HCT116 (cell line): ENCODE measurements at regions not wholly inside any gene's neighbourhood (a gene's known extent, or its start where the extent isn't known, plus 50 kb on each side); places are given as distances from the start of the nearest gene placed in this dataset.

Source experiments
- ATAC-seq: fragments of 200-7000 bp; cut with Tn5 transposase; 2 replicates; pipeline ENCODE4 v1.9.1; 2020; ENCODE audit warnings: mild to moderate bottlenecking, moderate library complexity
- BruUV-seq: library from RNA; stranded (reverse); fragments of 400-500 nt; replicated peaks from 2 replicates; lab custom pipeline; 2021; lab: Mats Ljungman, UMichigan
- CTCF ChIA-PET: fragments of 300-600 bp; sonication (Branson Sonifier 250); formaldehyde crosslinking; loops from one replicate; lab custom pipeline; 2021; ENCODE audit warnings: antibody characterized with exemption; lab: Charles Lee
- POLR2A ChIA-PET: fragments of 300-600, 350-600 bp; sonication (Branson Sonifier 250); formaldehyde crosslinking; loops from one replicate; lab custom pipeline; 2021; ENCODE audit warnings: antibody characterized with exemption; lab: Charles Lee
- RAD21 ChIA-PET, 2 experiments: fragments of 300-600 bp; sonication (Branson Sonifier 250); formaldehyde crosslinking; loops; one replicate each; lab custom pipeline; 2023; ENCODE audit warnings: low total read pairs in 2 of 2; ENCODE audit not compliant: uncharacterized antibody in 2 of 2, unreplicated experiment in 2 of 2, low non-redundant PET in 1 of 2; lab: Charles Lee
- DNase-seq: peaks from one replicate; pipeline ENCODE4 v3.0.0-alpha.2; 2010; ENCODE audit warnings: low read depth, low spot score
- H2AFZ ChIP-seq: fragments of 200-600 bp; shearing (Covaris generic), sonication (generic); 2 replicates; pipeline ENCODE4 v1.6.1; 2017; ENCODE audit warnings: low read depth, mixed run types, mixed read lengths, antibody characterized with exemption, low read length; ENCODE audit not compliant: poor library complexity, severe bottlenecking
- H3K27ac ChIP-seq: 2 replicates; pipeline ENCODE4 v1.5.1; 2012; ENCODE audit warnings: low read depth, low read length
- H3K27me3 ChIP-seq: fragments of 200-600 bp; sonication (generic); 2 replicates; pipeline ENCODE4 v1.6.1; 2016; ENCODE audit warnings: mixed run types, low read length, mixed read lengths; ENCODE audit not compliant: insufficient read depth
- H3K36me3 ChIP-seq, 2 experiments: fragments of 200-500 bp in 1 of 2; fragments of 200-600 bp in 1 of 2; sonication (Bioruptor generic) in 1 of 2; sonication (generic) in 1 of 2; 2 replicates each; pipeline versions ENCODE4 v1.5.1 to v1.6.1; 2014 to 2016; ENCODE audit warnings: low read length in 2 of 2, inconsistent platforms in 1 of 2, mixed read lengths in 1 of 2, mixed run types in 1 of 2; ENCODE audit not compliant: insufficient read depth in 2 of 2, control insufficient read depth in 1 of 2
- H3K4me1 ChIP-seq, 2 experiments: fragments of 200-600 bp in 1 of 2; sonication (generic) in 1 of 2; 2 replicates each; pipeline versions ENCODE4 v1.5.1 to v1.6.1; 2012 to 2017; ENCODE audit warnings: low read length in 2 of 2, inconsistent platforms in 1 of 2, mild to moderate bottlenecking in 1 of 2, mixed read lengths in 1 of 2, mixed run types in 1 of 2, moderate library complexity in 1 of 2; ENCODE audit not compliant: insufficient read depth in 2 of 2, control insufficient read depth in 1 of 2
- H3K4me2 ChIP-seq: fragments of 200-600 bp; sonication (generic); 2 replicates; pipeline ENCODE4 v1.6.1; 2017; ENCODE audit warnings: mixed run types, low read length, mixed read lengths
- H3K4me3 ChIP-seq, 2 experiments: fragments of 200-600 bp in 1 of 2; sonication (generic) in 1 of 2; replicated peaks in 1 of 2; 2 replicates each; pipeline ENCODE4 v1.5.1; 2011 to 2016; ENCODE audit warnings: low read length in 2 of 2, control low read depth in 1 of 2, low read depth in 1 of 2, mild to moderate bottlenecking in 1 of 2, mixed read lengths in 1 of 2, mixed run types in 1 of 2
- H3K79me2 ChIP-seq: fragments of 200-600 bp; sonication (generic); 2 replicates; pipeline ENCODE4 v1.6.1; 2017; ENCODE audit warnings: mild to moderate bottlenecking, mixed run types, low read length, moderate library complexity, mixed read lengths; ENCODE audit not compliant: insufficient read depth
- H3K9ac ChIP-seq: fragments of 200-600 bp; sonication (generic); 2 replicates; pipeline ENCODE4 v1.6.1; 2016; ENCODE audit warnings: low read length, mixed read lengths
- H3K9me2 ChIP-seq: fragments of 200-600 bp; sonication (generic), shearing (Covaris generic); 2 replicates; pipeline ENCODE4 v1.6.1; 2017; ENCODE audit warnings: mixed run types, mild to moderate bottlenecking, moderate library complexity; ENCODE audit not compliant: insufficient read depth
- H3K9me3 ChIP-seq, 2 experiments: fragments of 200-500 bp in 1 of 2; fragments of 200-600 bp in 1 of 2; sonication (Bioruptor generic) in 1 of 2; sonication (generic) in 1 of 2; 2 replicates each; pipeline ENCODE4 v1.6.1; 2014 to 2017; ENCODE audit warnings: low read length in 2 of 2, mixed read lengths in 2 of 2, inconsistent platforms in 1 of 2, low read depth in 1 of 2, mild to moderate bottlenecking in 1 of 2, mixed run types in 1 of 2, moderate library complexity in 1 of 2; ENCODE audit not compliant: control insufficient read depth in 1 of 2, insufficient read depth in 1 of 2
- H4K20me1 ChIP-seq: fragments of 200-600 bp; sonication (generic), shearing (Covaris generic); 2 replicates; pipeline ENCODE4 v1.6.1; 2017; ENCODE audit warnings: mixed run types, mild to moderate bottlenecking, moderate library complexity; ENCODE audit not compliant: insufficient read depth
- CBX3 ChIP-seq: IDR thresholded peaks from 2 replicates; pipeline ENCODE4 v1.6.1; 2012; ENCODE audit warnings: low read depth
- CEBPB ChIP-seq: IDR thresholded peaks from 2 replicates; pipeline ENCODE4 v1.6.1; 2012; ENCODE audit warnings: low read depth
- EGR1 ChIP-seq: IDR thresholded peaks from 2 replicates; pipeline ENCODE4 v1.6.1; 2012; ENCODE audit warnings: low read depth
- ELF1 ChIP-seq: IDR thresholded peaks from 2 replicates; pipeline ENCODE4 v1.6.1; 2012; ENCODE audit warnings: low read depth, borderline replicate concordance
- EZH2 ChIP-seq: fragments of 200-600 bp; sonication (generic); IDR thresholded peaks from 2 replicates; pipeline ENCODE4 v1.6.1; 2017; ENCODE audit warnings: antibody characterized with exemption, mixed run types
- EZH2phosphoT487 ChIP-seq: fragments of 200-600 bp; IDR thresholded peaks from 2 replicates; pipeline ENCODE4 v1.6.1; 2018; ENCODE audit warnings: antibody characterized with exemption, borderline replicate concordance
- FOSL1 ChIP-seq: IDR thresholded peaks from 2 replicates; pipeline ENCODE4 v1.6.1; 2012; ENCODE audit warnings: low read depth
- JUND ChIP-seq: IDR thresholded peaks from 2 replicates; pipeline ENCODE4 v1.6.1; 2012
- POLR2A ChIP-seq: IDR thresholded peaks from 2 replicates; pipeline ENCODE4 v1.7.0; 2011; ENCODE audit warnings: borderline replicate concordance; ENCODE audit not compliant: insufficient read depth, insufficient read length; ENCODE audit errors: extremely low read depth
- RAD21 ChIP-seq: IDR thresholded peaks from 2 replicates; pipeline ENCODE4 v1.6.1; 2012; ENCODE audit warnings: low read depth, mild to moderate bottlenecking
- SIN3A ChIP-seq: IDR thresholded peaks from 2 replicates; pipeline ENCODE4 v1.6.1; 2012; ENCODE audit warnings: low read depth
- SRF ChIP-seq: IDR thresholded peaks from 2 replicates; pipeline ENCODE4 v1.6.1; 2012; ENCODE audit warnings: low read depth
- TCF7L2 ChIP-seq: IDR thresholded peaks from 2 replicates; pipeline ENCODE4 v1.7.0; 2011; ENCODE audit warnings: borderline replicate concordance, inconsistent platforms; ENCODE audit not compliant: insufficient read depth, insufficient read length; ENCODE audit errors: extremely low read depth
- ZFX ChIP-seq: fragments of 450-650 bp; IDR thresholded peaks from 2 replicates; pipeline ENCODE4 v1.6.1; 2017
- ZNF274 ChIP-seq: fragments of 200-500 bp; sonication (Bioruptor generic); IDR thresholded peaks from 2 replicates; pipeline ENCODE4 v1.6.1; 2014; ENCODE audit warnings: mild to moderate bottlenecking, low read depth, low read length, inconsistent platforms
- intact Hi-C: fragments of 100-400 bp; cut with micrococcal nuclease; formaldehyde crosslinking; loops from 2 replicates; pipeline ENCODE4 v1.10.0; 2022
- TF ChIP-seq, protein P1 (sequence below): IDR thresholded peaks from 2 replicates; pipeline ENCODE4 v1.6.1; 2012; ENCODE audit warnings: low read depth
- TF ChIP-seq, protein P2 (sequence below): IDR thresholded peaks from 2 replicates; pipeline ENCODE4 v1.6.1; 2012
- TF ChIP-seq, protein P3 (sequence below): IDR thresholded peaks from 2 replicates; pipeline ENCODE4 v1.6.1; 2012
- TF ChIP-seq, protein P4 (sequence below), 3 experiments: fragments of 200-600 bp in 1 of 3; sonication (generic) in 1 of 3; IDR thresholded peaks in 2 of 3; conservative IDR thresholded peaks in 1 of 3; 2 replicates each; pipeline ENCODE4 v1.5.1; 2012 to 2017; ENCODE audit warnings: low read depth in 2 of 3, low read length in 2 of 3, antibody characterized with exemption in 1 of 3, borderline replicate concordance in 1 of 3, control low read depth in 1 of 3, mild to moderate bottlenecking in 1 of 3, mixed read lengths in 1 of 3, mixed run types in 1 of 3, moderate library complexity in 1 of 3; ENCODE audit not compliant: insufficient read depth in 1 of 3

DNA sequence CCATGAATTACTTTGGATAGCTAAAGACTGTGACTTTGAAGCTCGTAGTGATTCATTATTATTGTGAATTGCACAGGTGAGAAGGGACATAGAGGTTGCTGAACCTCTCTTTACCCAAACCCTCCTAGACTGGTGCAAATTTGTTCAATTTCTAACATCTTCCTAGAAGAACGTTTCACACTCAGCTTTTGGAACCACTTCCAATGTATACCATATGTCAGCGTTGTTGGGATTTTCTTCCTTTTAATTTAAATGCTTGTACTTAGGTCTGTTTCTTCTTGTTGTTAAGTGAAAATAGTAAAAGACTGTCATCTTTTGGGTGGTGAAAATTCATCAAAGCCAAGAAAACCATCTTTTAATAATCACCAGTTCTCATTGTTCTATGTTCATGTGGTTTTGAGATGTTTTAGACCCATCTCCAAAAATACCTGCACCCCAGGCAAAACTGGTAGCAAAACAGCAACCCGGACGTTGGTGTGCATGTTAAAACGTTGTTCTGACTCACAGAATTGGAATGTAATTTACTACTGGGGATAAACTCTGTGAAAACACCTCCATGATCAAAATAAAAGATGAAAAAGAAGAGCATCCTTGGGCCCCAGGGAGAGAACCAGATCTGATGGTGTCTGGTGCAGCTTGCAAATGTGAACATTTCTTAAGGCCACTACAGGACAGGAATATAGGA, 238.3 kb downstream of the NPR3 start:
- TF ChIP-seq, protein P1, sequence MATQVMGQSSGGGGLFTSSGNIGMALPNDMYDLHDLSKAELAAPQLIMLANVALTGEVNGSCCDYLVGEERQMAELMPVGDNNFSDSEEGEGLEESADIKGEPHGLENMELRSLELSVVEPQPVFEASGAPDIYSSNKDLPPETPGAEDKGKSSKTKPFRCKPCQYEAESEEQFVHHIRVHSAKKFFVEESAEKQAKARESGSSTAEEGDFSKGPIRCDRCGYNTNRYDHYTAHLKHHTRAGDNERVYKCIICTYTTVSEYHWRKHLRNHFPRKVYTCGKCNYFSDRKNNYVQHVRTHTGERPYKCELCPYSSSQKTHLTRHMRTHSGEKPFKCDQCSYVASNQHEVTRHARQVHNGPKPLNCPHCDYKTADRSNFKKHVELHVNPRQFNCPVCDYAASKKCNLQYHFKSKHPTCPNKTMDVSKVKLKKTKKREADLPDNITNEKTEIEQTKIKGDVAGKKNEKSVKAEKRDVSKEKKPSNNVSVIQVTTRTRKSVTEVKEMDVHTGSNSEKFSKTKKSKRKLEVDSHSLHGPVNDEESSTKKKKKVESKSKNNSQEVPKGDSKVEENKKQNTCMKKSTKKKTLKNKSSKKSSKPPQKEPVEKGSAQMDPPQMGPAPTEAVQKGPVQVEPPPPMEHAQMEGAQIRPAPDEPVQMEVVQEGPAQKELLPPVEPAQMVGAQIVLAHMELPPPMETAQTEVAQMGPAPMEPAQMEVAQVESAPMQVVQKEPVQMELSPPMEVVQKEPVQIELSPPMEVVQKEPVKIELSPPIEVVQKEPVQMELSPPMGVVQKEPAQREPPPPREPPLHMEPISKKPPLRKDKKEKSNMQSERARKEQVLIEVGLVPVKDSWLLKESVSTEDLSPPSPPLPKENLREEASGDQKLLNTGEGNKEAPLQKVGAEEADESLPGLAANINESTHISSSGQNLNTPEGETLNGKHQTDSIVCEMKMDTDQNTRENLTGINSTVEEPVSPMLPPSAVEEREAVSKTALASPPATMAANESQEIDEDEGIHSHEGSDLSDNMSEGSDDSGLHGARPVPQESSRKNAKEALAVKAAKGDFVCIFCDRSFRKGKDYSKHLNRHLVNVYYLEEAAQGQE = no peak
- no peak for TF ChIP-seq CBX3
- TF ChIP-seq SRF = no peak
- TF ChIP-seq SIN3A = no peak
- TF ChIP-seq, protein P2, sequence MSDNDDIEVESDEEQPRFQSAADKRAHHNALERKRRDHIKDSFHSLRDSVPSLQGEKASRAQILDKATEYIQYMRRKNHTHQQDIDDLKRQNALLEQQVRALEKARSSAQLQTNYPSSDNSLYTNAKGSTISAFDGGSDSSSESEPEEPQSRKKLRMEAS = no peak
- no peak for TF ChIP-seq EGR1
- TF ChIP-seq, protein P3, sequence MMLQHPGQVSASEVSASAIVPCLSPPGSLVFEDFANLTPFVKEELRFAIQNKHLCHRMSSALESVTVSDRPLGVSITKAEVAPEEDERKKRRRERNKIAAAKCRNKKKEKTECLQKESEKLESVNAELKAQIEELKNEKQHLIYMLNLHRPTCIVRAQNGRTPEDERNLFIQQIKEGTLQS = no peak
- no peak for TF ChIP-seq JUND
- no peak for TF ChIP-seq ZFX
- TF ChIP-seq FOSL1 = no peak
- no peak for TF ChIP-seq TCF7L2
- TF ChIP-seq, protein P4, sequence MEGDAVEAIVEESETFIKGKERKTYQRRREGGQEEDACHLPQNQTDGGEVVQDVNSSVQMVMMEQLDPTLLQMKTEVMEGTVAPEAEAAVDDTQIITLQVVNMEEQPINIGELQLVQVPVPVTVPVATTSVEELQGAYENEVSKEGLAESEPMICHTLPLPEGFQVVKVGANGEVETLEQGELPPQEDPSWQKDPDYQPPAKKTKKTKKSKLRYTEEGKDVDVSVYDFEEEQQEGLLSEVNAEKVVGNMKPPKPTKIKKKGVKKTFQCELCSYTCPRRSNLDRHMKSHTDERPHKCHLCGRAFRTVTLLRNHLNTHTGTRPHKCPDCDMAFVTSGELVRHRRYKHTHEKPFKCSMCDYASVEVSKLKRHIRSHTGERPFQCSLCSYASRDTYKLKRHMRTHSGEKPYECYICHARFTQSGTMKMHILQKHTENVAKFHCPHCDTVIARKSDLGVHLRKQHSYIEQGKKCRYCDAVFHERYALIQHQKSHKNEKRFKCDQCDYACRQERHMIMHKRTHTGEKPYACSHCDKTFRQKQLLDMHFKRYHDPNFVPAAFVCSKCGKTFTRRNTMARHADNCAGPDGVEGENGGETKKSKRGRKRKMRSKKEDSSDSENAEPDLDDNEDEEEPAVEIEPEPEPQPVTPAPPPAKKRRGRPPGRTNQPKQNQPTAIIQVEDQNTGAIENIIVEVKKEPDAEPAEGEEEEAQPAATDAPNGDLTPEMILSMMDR (IDR thresholded peaks at IDR 0.05 in 2 of 3, conservative IDR thresholded peaks at IDR 0.05 in 1 of 3; ENCODE audit: borderline replicate concordance in 1 of 3, insufficient read depth in 1 of 3, low read depth in 2 of 3, low read length in 2 of 3) = no peak
- TF ChIP-seq EZH2 = no peak
- TF ChIP-seq EZH2phosphoT487 = no peak
- no peak for TF ChIP-seq RAD21
- no peak for TF ChIP-seq POLR2A
- TF ChIP-seq CEBPB = no peak
- TF ChIP-seq ZNF274 = no peak
- no peak for TF ChIP-seq ELF1
- no peaks in the 10 kb centered on the region for H3K36me3 ChIP-seq
- RAD21 ChIA-PET = no interaction called here
- POLR2A ChIA-PET = no interaction called here
- no peaks in the 10 kb centered on the region for H3K79me2 ChIP-seq
- no peak overlapping the region for H3K4me2 ChIP-seq
- intact Hi-C loops = loop anchor here (10.0 kb wide), 2 partner anchors 235 to 355 kb away; no protein-coding TSS in a partner anchor
- no peak overlapping the region for H3K4me3 ChIP-seq
- no peaks in the 10 kb centered on the region for H3K9me3 ChIP-seq
- H3K9me2 ChIP-seq = no peaks in the 10 kb centered on the region
- CTCF ChIA-PET = no interaction called here
- no peak for ATAC-seq
- H3K4me1 ChIP-seq = peaks cover 0 to 3% of the 10 kb centered on the region in 2 experiments; a peak in 1 of 4 replicates
- H3K27ac ChIP-seq = no peak overlapping the region
- no peak for DNase-seq
- H3K27me3 ChIP-seq = no peaks in the 10 kb centered on the region
- H3K9ac ChIP-seq = no peak overlapping the region
- no peak overlapping the region for H2AFZ ChIP-seq
- BruUV-seq = no TSS peak
- no peaks in the 10 kb centered on the region for H4K20me1 ChIP-seq
